A549 (cell line): ENCODE measurements at regions not wholly inside any gene's neighbourhood (a gene's known extent, or its start where the extent isn't known, plus 50 kb on each side); places are given as distances from the start of the nearest gene placed in this dataset.

Experiments used
- BHLHE40 ChIP-seq: IDR thresholded peaks from 2 replicates; pipeline ENCODE4 v1.6.1; 2012; ENCODE audit warnings: low read depth, low read length, inconsistent platforms
- CBX2 ChIP-seq: fragments of 200-600 bp; sonication (generic); IDR thresholded peaks from 2 replicates; pipeline ENCODE4 v1.6.1; 2016; ENCODE audit warnings: low read depth, mild to moderate bottlenecking, borderline replicate concordance
- CHD2 ChIP-seq: fragments of 150-350 bp; IDR thresholded peaks from 2 replicates; pipeline ENCODE4 v1.6.1; 2014; ENCODE audit warnings: low read length; ENCODE audit not compliant: partially characterized antibody
- EP300 ChIP-seq, 2 experiments: fragments of >200 bp; sonication (Bioruptor Twin); formaldehyde crosslinking; IDR thresholded peaks; 2 replicates in 1 of 2; 3 replicates in 1 of 2; pipeline ENCODE4 v1.6.1; 2016 to 2017
- KDM1A ChIP-seq: fragments of 200-600 bp; sonication (generic); IDR thresholded peaks from 2 replicates; pipeline ENCODE4 v1.6.1; 2016; ENCODE audit warnings: low read depth, mild to moderate bottlenecking
- MAFK ChIP-seq: fragments of 450-650 bp; IDR thresholded peaks from 2 replicates; pipeline ENCODE4 v1.6.1; 2014; ENCODE audit not compliant: partially characterized antibody
- POLR2A ChIP-seq: IDR thresholded peaks from 2 replicates; pipeline ENCODE4 v1.6.1; 2012; ENCODE audit warnings: mild to moderate bottlenecking, low read length
- RNF2 ChIP-seq: fragments of 200-600 bp; sonication (generic); IDR thresholded peaks from 2 replicates; pipeline ENCODE4 v1.6.1; 2016; ENCODE audit warnings: low read depth, mild to moderate bottlenecking, antibody characterized with exemption, moderate library complexity, borderline replicate concordance
- SREBF2 ChIP-seq: fragments of 450-650 bp; IDR thresholded peaks from 2 replicates; pipeline ENCODE4 v1.6.1; 2014; ENCODE audit warnings: mild to moderate bottlenecking, moderate library complexity
- ZC3H11A ChIP-seq: fragments of 450-650 bp; IDR thresholded peaks from 2 replicates; pipeline ENCODE4 v1.6.1; 2014; ENCODE audit warnings: antibody characterized with exemption, mild to moderate bottlenecking
- TF ChIP-seq, protein P1 (sequence below): fragments of >200 bp; sonication (Bioruptor Twin); formaldehyde crosslinking; IDR thresholded peaks from 3 replicates; pipeline ENCODE4 v1.5.1; 2016
- TF ChIP-seq, protein P2 (sequence below): fragments of 150-350 bp; IDR thresholded peaks from 2 replicates; pipeline ENCODE4 v1.6.1; 2014; ENCODE audit warnings: low read depth, mild to moderate bottlenecking, low read length

DNA sequence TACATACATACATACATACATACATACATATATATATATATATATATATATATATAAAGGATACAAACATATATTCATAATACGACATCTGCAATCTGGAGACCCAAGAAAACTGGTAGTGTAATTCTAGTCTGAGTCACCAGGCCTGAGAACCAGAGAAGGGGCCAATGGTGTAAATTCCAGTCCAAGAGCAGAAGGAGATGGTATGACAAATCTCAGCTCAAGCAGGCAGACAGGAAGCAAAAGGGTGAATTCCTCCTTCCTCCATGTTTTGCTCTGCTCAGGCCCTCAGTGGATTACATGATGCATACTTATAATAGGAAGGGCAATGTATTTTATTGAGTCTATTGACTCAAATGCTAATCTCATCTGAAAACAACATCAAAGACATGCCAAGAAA is 1060.4 kb upstream of the TMPRSS15 start:
- TF ChIP-seq RNF2: no peak
- TF ChIP-seq, protein P1, sequence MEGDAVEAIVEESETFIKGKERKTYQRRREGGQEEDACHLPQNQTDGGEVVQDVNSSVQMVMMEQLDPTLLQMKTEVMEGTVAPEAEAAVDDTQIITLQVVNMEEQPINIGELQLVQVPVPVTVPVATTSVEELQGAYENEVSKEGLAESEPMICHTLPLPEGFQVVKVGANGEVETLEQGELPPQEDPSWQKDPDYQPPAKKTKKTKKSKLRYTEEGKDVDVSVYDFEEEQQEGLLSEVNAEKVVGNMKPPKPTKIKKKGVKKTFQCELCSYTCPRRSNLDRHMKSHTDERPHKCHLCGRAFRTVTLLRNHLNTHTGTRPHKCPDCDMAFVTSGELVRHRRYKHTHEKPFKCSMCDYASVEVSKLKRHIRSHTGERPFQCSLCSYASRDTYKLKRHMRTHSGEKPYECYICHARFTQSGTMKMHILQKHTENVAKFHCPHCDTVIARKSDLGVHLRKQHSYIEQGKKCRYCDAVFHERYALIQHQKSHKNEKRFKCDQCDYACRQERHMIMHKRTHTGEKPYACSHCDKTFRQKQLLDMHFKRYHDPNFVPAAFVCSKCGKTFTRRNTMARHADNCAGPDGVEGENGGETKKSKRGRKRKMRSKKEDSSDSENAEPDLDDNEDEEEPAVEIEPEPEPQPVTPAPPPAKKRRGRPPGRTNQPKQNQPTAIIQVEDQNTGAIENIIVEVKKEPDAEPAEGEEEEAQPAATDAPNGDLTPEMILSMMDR: no peak
- no peak for TF ChIP-seq POLR2A
- TF ChIP-seq CHD2: no peak
- no peak for TF ChIP-seq ZC3H11A
- no peak for TF ChIP-seq EP300 (IDR thresholded peaks at IDR 0.05)
- no peak for TF ChIP-seq KDM1A
- TF ChIP-seq BHLHE40: no peak
- TF ChIP-seq, protein P2, sequence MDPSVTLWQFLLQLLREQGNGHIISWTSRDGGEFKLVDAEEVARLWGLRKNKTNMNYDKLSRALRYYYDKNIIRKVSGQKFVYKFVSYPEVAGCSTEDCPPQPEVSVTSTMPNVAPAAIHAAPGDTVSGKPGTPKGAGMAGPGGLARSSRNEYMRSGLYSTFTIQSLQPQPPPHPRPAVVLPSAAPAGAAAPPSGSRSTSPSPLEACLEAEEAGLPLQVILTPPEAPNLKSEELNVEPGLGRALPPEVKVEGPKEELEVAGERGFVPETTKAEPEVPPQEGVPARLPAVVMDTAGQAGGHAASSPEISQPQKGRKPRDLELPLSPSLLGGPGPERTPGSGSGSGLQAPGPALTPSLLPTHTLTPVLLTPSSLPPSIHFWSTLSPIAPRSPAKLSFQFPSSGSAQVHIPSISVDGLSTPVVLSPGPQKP: no peak
- no peak for TF ChIP-seq SREBF2
- no peak for TF ChIP-seq CBX2
- TF ChIP-seq MAFK: no peak
